ENCODE measurements at regions not wholly inside any gene's neighbourhood (a gene's known extent, or its start where the extent isn't known, plus 50 kb on each side); places are given as distances from the start of the nearest gene placed in this dataset.

DNA sequence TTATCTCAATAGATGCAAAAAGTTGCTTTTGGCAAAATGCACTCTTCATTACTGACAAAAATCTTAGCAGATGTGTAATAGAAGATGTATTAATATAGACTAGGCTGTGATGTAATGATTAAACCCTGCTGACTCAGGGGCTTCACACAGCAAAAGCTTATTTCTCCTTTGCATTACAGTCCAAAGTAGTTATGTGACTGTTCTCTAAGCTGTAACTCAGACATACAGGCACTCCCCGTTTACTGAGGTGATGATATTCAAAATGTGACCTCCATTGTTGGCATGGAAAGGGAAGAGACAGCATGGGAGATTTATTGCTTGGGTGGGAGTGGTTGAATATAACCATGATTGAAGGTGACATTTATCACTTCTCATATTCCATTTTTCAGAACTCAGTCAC lies 331.5 kb downstream of the SNAPC1 start:
- no peak overlapping the region for H2AFZ ChIP-seq (ENCODE audit: low read depth, low read length)
- H3K4me3 ChIP-seq = no peak overlapping the region
- POLR2A ChIA-PET = interaction anchor here (0.6 kb wide), 1 partner anchor 1764 kb away, joined by 4 read pairs; no protein-coding TSS in a partner anchor
- no peaks in the 10 kb centered on the region for H3K27me3 ChIP-seq (ENCODE audit: control insufficient read depth in 2 of 2, insufficient read depth in 2 of 2, low read length in 2 of 2)
- no peak overlapping the region for H3K9ac ChIP-seq (ENCODE audit: insufficient read depth in 1 of 2, low read depth in 2 of 2, low read length in 2 of 2)
- no peaks in the 10 kb centered on the region for H3K79me2 ChIP-seq (ENCODE audit: control insufficient read depth, insufficient read depth, low read length)
- H3K4me2 ChIP-seq (ENCODE audit: insufficient read depth, low read length) = no peak overlapping the region
- H3K9me3 ChIP-seq (replicated peaks; ENCODE audit: control insufficient read depth, insufficient read depth, low read depth, low read length) = no peaks in the 10 kb centered on the region
- DNase-seq (ENCODE audit: extremely low read depth in 1 of 4, low spot score in 3 of 4) = no peak
- BruUV-seq (replicated peaks) = no TSS peak
- in situ Hi-C loops (cut with MboI) (no loop called here), intact Hi-C loops (cut with micrococcal nuclease) (no loop called here)
- no peaks in the 10 kb centered on the region for H3K4me1 ChIP-seq (replicated peaks in 1 of 2; ENCODE audit: control insufficient read depth in 2 of 2, insufficient read depth in 2 of 2, low read length in 2 of 2)
- 0% methylated on average over 1 of the region's 1 CpG for WGBS (ENCODE audit: insufficient coverage, low coverage, missing lambda C conversion rate)
- FAIRE-seq = no peak
- ATAC-seq = no peak
- H3K27ac ChIP-seq (ENCODE audit: extremely low read depth, low read depth, low read length) = no peak overlapping the region
- CTCF ChIA-PET (ENCODE audit: low intra/inter-chr PET ratio) = no interaction called here
- no peaks in the 10 kb centered on the region for H3K36me3 ChIP-seq (ENCODE audit: control insufficient read depth, insufficient read depth, low read length)
- no peaks in the 10 kb centered on the region for H4K20me1 ChIP-seq (replicated peaks; ENCODE audit: control insufficient read depth, insufficient read depth, low read length)
- H3K9me1 ChIP-seq (ENCODE audit: control insufficient read depth, insufficient read depth, low read length) = no peaks in the 10 kb centered on the region
- TF ChIP-seq ZNF354B (CRISPR knock-in tag; IDR thresholded peaks at IDR 0.05) = no peak
- TF ChIP-seq, protein P1, sequence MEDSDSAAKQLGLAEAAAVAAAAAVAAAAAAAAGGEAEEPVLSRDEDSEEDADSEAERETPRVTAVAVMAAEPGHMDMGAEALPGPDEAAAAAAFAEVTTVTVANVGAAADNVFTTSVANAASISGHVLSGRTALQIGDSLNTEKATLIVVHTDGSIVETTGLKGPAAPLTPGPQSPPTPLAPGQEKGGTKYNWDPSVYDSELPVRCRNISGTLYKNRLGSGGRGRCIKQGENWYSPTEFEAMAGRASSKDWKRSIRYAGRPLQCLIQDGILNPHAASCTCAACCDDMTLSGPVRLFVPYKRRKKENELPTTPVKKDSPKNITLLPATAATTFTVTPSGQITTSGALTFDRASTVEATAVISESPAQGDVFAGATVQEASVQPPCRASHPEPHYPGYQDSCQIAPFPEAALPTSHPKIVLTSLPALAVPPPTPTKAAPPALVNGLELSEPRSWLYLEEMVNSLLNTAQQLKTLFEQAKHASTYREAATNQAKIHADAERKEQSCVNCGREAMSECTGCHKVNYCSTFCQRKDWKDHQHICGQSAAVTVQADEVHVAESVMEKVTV (CRISPR knock-in tag; IDR thresholded peaks at IDR 0.05) = no peak
- no peak for TF ChIP-seq TGIF2 (CRISPR knock-in tag; IDR thresholded peaks at IDR 0.05)
- TF ChIP-seq CBX3 (IDR thresholded peaks at IDR 0.05; ENCODE audit: borderline replicate concordance in 1 of 2, low read length in 2 of 2) = no peak
- TF ChIP-seq PML (IDR thresholded peaks at IDR 0.05; ENCODE audit: low read length) = no peak
- TF ChIP-seq HCFC1 (IDR thresholded peaks at IDR 0.05; ENCODE audit: low read depth, low read length) = no peak
- TF ChIP-seq, protein P2, sequence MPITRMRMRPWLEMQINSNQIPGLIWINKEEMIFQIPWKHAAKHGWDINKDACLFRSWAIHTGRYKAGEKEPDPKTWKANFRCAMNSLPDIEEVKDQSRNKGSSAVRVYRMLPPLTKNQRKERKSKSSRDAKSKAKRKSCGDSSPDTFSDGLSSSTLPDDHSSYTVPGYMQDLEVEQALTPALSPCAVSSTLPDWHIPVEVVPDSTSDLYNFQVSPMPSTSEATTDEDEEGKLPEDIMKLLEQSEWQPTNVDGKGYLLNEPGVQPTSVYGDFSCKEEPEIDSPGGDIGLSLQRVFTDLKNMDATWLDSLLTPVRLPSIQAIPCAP (CRISPR knock-in tag; IDR thresholded peaks at IDR 0.05; ENCODE audit: borderline replicate concordance) = no peak
- no peak for TF ChIP-seq ZNF561 (CRISPR knock-in tag; conservative IDR thresholded peaks at IDR 0.05)
- no peak for TF ChIP-seq NEUROD1 (IDR thresholded peaks at IDR 0.05; ENCODE audit: borderline replicate concordance, low read depth, low read length, partially characterized antibody)
- no peak for TF ChIP-seq ZNF165 (CRISPR knock-in tag; IDR thresholded peaks at IDR 0.05; ENCODE audit: borderline replicate concordance)
- TF ChIP-seq SMARCA5 (IDR thresholded peaks at IDR 0.05) = no peak
- TF ChIP-seq DNMT1 (IDR thresholded peaks at IDR 0.05) = no peak
- TF ChIP-seq ETV6 (IDR thresholded peaks at IDR 0.05; ENCODE audit: borderline replicate concordance in 1 of 2, low read depth in 2 of 2, low read length in 1 of 2) = no peak
- no peak for TF ChIP-seq ETV6 (CRISPR knock-in tag; IDR thresholded peaks at IDR 0.05; ENCODE audit: borderline replicate concordance)
- TF ChIP-seq CCAR2 (IDR thresholded peaks at IDR 0.05; ENCODE audit: low read depth, low read length) = no peak
- no peak for TF ChIP-seq ZFPM2 (CRISPR knock-in tag; IDR thresholded peaks at IDR 0.05)
- TF ChIP-seq CREBBP (IDR thresholded peaks at IDR 0.05; ENCODE audit: low read depth, low read length) = no peak
- no peak for TF ChIP-seq HMGN3 (IDR thresholded peaks at IDR 0.05; ENCODE audit: borderline replicate concordance, extremely low read depth, insufficient read length, low read depth, low read length)
- no peak for TF ChIP-seq CEBPG (CRISPR knock-in tag; IDR thresholded peaks at IDR 0.05)
- TF ChIP-seq CEBPG (tag; conservative IDR thresholded peaks at IDR 0.05 in 1 of 2, IDR thresholded peaks at IDR 0.05 in 1 of 2) = no peak
- no peak for TF ChIP-seq SAFB2 (IDR thresholded peaks at IDR 0.05; ENCODE audit: borderline replicate concordance, low read depth, low read length, severe bottlenecking)
- TF ChIP-seq, protein P3, sequence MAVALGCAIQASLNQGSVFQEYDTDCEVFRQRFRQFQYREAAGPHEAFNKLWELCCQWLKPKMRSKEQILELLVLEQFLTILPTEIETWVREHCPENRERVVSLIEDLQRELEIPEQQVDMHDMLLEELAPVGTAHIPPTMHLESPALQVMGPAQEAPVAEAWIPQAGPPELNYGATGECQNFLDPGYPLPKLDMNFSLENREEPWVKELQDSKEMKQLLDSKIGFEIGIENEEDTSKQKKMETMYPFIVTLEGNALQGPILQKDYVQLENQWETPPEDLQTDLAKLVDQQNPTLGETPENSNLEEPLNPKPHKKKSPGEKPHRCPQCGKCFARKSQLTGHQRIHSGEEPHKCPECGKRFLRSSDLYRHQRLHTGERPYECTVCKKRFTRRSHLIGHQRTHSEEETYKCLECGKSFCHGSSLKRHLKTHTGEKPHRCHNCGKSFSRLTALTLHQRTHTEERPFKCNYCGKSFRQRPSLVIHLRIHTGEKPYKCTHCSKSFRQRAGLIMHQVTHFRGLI (CRISPR knock-in tag; IDR thresholded peaks at IDR 0.05) = no peak
